Kidney (tissue), 13 donors: ENCODE measurements at regions not wholly inside any gene's neighbourhood (a gene's known extent, or its start where the extent isn't known, plus 50 kb on each side); places are given as distances from the start of the nearest gene placed in this dataset.

ENCODE experiments used
- DNase-seq, 5 donors: peaks; one replicate each; pipeline ENCODE4 v3.0.0-alpha.2; 2013 to 2020
- FAIRE-seq: peaks from 2 replicates; lab custom pipeline; 2012; peaks lifted over from hg19 to GRCh38; lab: Jason Lieb, UNC
- H3K27ac ChIP-seq, 2 donors: one replicate each; pipeline ENCODE4 v1.7.0; 2013; ENCODE audit warnings: low read depth in 2 of 2, low read length in 2 of 2, inconsistent platforms in 1 of 2
- H3K27me3 ChIP-seq: one replicate; pipeline ENCODE4 v1.7.1; 2013; ENCODE audit warnings: low read length, inconsistent platforms; ENCODE audit not compliant: control insufficient read depth, insufficient read depth
- H3K36me3 ChIP-seq, 3 donors: one replicate each; pipeline versions ENCODE4 v1.7.0 to v1.7.1; 2013; ENCODE audit warnings: low read length in 3 of 3, control low read depth in 1 of 3, inconsistent platforms in 1 of 3; ENCODE audit not compliant: insufficient read depth in 3 of 3, control insufficient read depth in 2 of 3
- H3K4me1 ChIP-seq, 3 donors: one replicate each; pipeline versions ENCODE4 v1.7.0 to v1.7.1; 2013; ENCODE audit warnings: low read length in 3 of 3, inconsistent platforms in 1 of 3, low read depth in 1 of 3; ENCODE audit not compliant: control insufficient read depth in 2 of 3, insufficient read depth in 2 of 3
- H3K4me3 ChIP-seq, 3 donors: one replicate each; pipeline versions ENCODE4 v1.7.0 to v1.8.1; 2013; ENCODE audit warnings: low read length in 3 of 3, control low read depth in 1 of 3, inconsistent platforms in 1 of 3
- H3K9ac ChIP-seq, 3 donors: one replicate each; pipeline versions ENCODE4 v1.7.0 to v1.7.1; 2013; ENCODE audit warnings: low read length in 3 of 3, control low read depth in 1 of 3, inconsistent platforms in 1 of 3
- H3K9me3 ChIP-seq, 3 donors: one replicate each; pipeline versions ENCODE4 v1.7.0 to v1.7.1; 2013; ENCODE audit warnings: low read length in 3 of 3, control low read depth in 1 of 3, inconsistent platforms in 1 of 3; ENCODE audit not compliant: control insufficient read depth in 2 of 3, insufficient read depth in 1 of 3
- CTCF ChIP-seq: IDR thresholded peaks from 3 replicates; pipeline ENCODE4 v1.5.1; 2012; ENCODE audit warnings: mild to moderate bottlenecking, moderate library complexity, borderline replicate concordance; ENCODE audit not compliant: insufficient read depth; ENCODE audit errors: extremely low read depth
- intact Hi-C: fragments of 100-400 bp; cut with DNase I; formaldehyde crosslinking; loops from one replicate; pipeline ENCODE4 v1.11.1; 2022
- donor health status: control.
- donor health status: control.
- donor health status: control.
- donor health status: control.
- donor health status: control.
- donor health status: DM: yes; HTN: yes; CAD: no.
- donor health status: Normal renal cell carcinoma (clear cell type).

GRCh38 chr2:58800881-58801280, 559.8 kb upstream of the FANCL start:
- Histone ChIP-seq H3K4me3 (no peak overlapping the region), H3K9me3 (no peaks in the 10 kb centered on the region), H3K9ac (no peak overlapping the region), H3K27ac (no peak overlapping the region), H3K4me1 (no peaks in the 10 kb centered on the region), H3K27me3 (no peaks in the 10 kb centered on the region), H3K36me3 (no peaks in the 10 kb centered on the region)
- no peak for TF ChIP-seq CTCF
- DNase-seq = no peak
- intact Hi-C loops = no loop called here
- no peak for FAIRE-seq

GRCh38 chr2:58798676-58799208, 557.6 kb upstream of the FANCL start:
- Histone ChIP-seq H3K4me1 (no peaks in the 10 kb centered on the region), H3K9ac (no peak overlapping the region), H3K27me3 (no peaks in the 10 kb centered on the region), H3K27ac (no peak overlapping the region), H3K4me3 (no peak overlapping the region), H3K36me3 (no peaks in the 10 kb centered on the region), H3K9me3 (no peaks in the 10 kb centered on the region)
- no peak for TF ChIP-seq CTCF
- DNase-seq (no peak), FAIRE-seq (no peak)
- intact Hi-C loops = no loop called here

GRCh38 chr2:58796239-58796910, 555.2 kb upstream of the FANCL start:
- H3K4me3 ChIP-seq = no peak overlapping the region
- intact Hi-C loops = no loop called here
- no peaks in the 10 kb centered on the region for H3K27me3 ChIP-seq
- DNase-seq (no peak), FAIRE-seq (no peak)
- no peak for TF ChIP-seq CTCF
- H3K4me1 ChIP-seq = no peaks in the 10 kb centered on the region
- no peaks in the 10 kb centered on the region for H3K9me3 ChIP-seq
- no peaks in the 10 kb centered on the region for H3K36me3 ChIP-seq
- no peak overlapping the region for H3K27ac ChIP-seq
- H3K9ac ChIP-seq = no peak overlapping the region
